ENCODE measurements at regions not wholly inside any gene's neighbourhood (a gene's known extent, or its start where the extent isn't known, plus 50 kb on each side); places are given as distances from the start of the nearest gene placed in this dataset.
A peak's percentile ranks its signal among the peaks of the same experiment; 100 is the strongest.

GRCh38 chr6:126721581-126722160, 381.8 kb downstream of the CENPW start:
- TF ChIP-seq ZFX (IDR thresholded peaks at IDR 0.05): no peak
- no peak for TF ChIP-seq SRF (IDR thresholded peaks at IDR 0.05; ENCODE audit: low read depth)
- TF ChIP-seq FOSL1 (IDR thresholded peaks at IDR 0.05; ENCODE audit: low read depth): peak; percentile 72
- TF ChIP-seq JUND (IDR thresholded peaks at IDR 0.05): peak; percentile 66
- TF ChIP-seq CBX3 (IDR thresholded peaks at IDR 0.05; ENCODE audit: low read depth): peak; percentile 47; the same call in 1 of the 2 replicates
- TF ChIP-seq, protein P1, sequence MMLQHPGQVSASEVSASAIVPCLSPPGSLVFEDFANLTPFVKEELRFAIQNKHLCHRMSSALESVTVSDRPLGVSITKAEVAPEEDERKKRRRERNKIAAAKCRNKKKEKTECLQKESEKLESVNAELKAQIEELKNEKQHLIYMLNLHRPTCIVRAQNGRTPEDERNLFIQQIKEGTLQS (IDR thresholded peaks at IDR 0.05): 0 out of 2 replicates have a peak, but pooled peaks have one; percentile 30
- peak; percentile 73 for TF ChIP-seq CEBPB (IDR thresholded peaks at IDR 0.05; ENCODE audit: low read depth)
- TF ChIP-seq SP1 (IDR thresholded peaks at IDR 0.05; ENCODE audit: low read depth): peak; percentile 65
- Histone ChIP-seq H3K4me2 (ENCODE audit: low read length) (peak overlapping the region; percentile 37), H3K9me2 (ENCODE audit: insufficient read depth) (no peaks in the 10 kb centered on the region), H4K20me1 (ENCODE audit: insufficient read depth) (no peaks in the 10 kb centered on the region), H3K9me3 (ENCODE audit: control insufficient read depth in 1 of 2, insufficient read depth in 1 of 2, low read depth in 1 of 2, low read length in 2 of 2) (no peaks in the 10 kb centered on the region), H3K4me3 (replicated peaks in 1 of 2; ENCODE audit: low read depth in 1 of 2, low read length in 2 of 2) (no peak overlapping the region), H3K79me2 (ENCODE audit: insufficient read depth, low read length) (no peaks in the 10 kb centered on the region), H3K9ac (ENCODE audit: low read length) (no peak overlapping the region), H3K27me3 (ENCODE audit: insufficient read depth, low read length) (no peaks in the 10 kb centered on the region), H3K36me3 (ENCODE audit: control insufficient read depth in 1 of 2, insufficient read depth in 2 of 2, low read length in 2 of 2) (no peaks in the 10 kb centered on the region), H3K4me1 (ENCODE audit: control insufficient read depth in 1 of 2, insufficient read depth in 2 of 2, low read length in 2 of 2) (peaks cover 5 to 25% of the 10 kb centered on the region in 2 experiments), H2AFZ (ENCODE audit: low read depth, low read length, poor library complexity, severe bottlenecking) (peak overlapping the region; percentile 20), H3K27ac (ENCODE audit: low read depth, low read length) (no peak overlapping the region)
- DNase-seq (ENCODE audit: low read depth, low spot score) (peak; percentile 49), ATAC-seq (0 out of 2 replicates have a peak, but pooled peaks have one; percentile 38)
- CTCF ChIA-PET: no interaction called here
- RAD21 ChIA-PET (ENCODE audit: low non-redundant PET in 1 of 2, low total read pairs in 2 of 2, uncharacterized antibody in 2 of 2, unreplicated experiment in 2 of 2): no interaction called here
- POLR2A ChIA-PET: no interaction called here
- intact Hi-C loops (cut with micrococcal nuclease): no loop called here
- no TSS peak for BruUV-seq (replicated peaks)

DNA sequence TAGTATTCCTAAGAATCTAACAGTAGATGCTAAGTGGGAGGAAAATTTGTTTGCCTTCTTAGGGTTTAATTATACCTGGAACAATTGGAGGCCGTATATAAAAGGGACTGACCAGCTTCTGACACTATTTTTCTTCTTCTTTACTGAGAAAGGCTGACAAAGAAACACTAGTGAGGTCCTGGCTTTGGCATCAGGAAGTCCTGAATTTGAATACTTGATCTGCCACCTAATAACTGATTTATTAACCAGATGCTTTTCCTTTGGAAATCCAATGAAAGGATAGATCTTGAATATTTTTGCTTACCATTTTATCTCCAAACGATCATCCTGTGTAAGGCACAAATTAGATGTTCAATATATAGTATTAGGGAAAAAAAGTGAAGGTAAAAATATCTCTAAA, 382.5 kb downstream of the CENPW start:
- Histone ChIP-seq H4K20me1 (ENCODE audit: insufficient read depth) (no peaks in the 10 kb centered on the region), H3K4me1 (ENCODE audit: control insufficient read depth in 1 of 2, insufficient read depth in 2 of 2, low read length in 2 of 2) (peaks cover 0 to 18% of the 10 kb centered on the region in 2 experiments; a peak in 2 of 4 replicates), H3K4me2 (ENCODE audit: low read length) (peak overlapping the region; percentile 37; the same call in 1 of the 2 replicates), H3K9me2 (ENCODE audit: insufficient read depth) (no peaks in the 10 kb centered on the region), H3K36me3 (ENCODE audit: control insufficient read depth in 1 of 2, insufficient read depth in 2 of 2, low read length in 2 of 2) (no peaks in the 10 kb centered on the region), H3K9ac (ENCODE audit: low read length) (no peak overlapping the region), H3K9me3 (ENCODE audit: control insufficient read depth in 1 of 2, insufficient read depth in 1 of 2, low read depth in 1 of 2, low read length in 2 of 2) (no peaks in the 10 kb centered on the region), H2AFZ (ENCODE audit: low read depth, low read length, poor library complexity, severe bottlenecking) (peak overlapping the region; percentile 9), H3K4me3 (replicated peaks in 1 of 2; ENCODE audit: low read depth in 1 of 2, low read length in 2 of 2) (no peak overlapping the region), H3K27ac (ENCODE audit: low read depth, low read length) (no peak overlapping the region), H3K79me2 (ENCODE audit: insufficient read depth, low read length) (no peaks in the 10 kb centered on the region), H3K27me3 (ENCODE audit: insufficient read depth, low read length) (no peaks in the 10 kb centered on the region)
- ChIA-PET CTCF (no interaction called here), RAD21 (ENCODE audit: low non-redundant PET in 1 of 2, low total read pairs in 2 of 2, uncharacterized antibody in 2 of 2, unreplicated experiment in 2 of 2) (no interaction called here), POLR2A (no interaction called here)
- TF ChIP-seq RAD21 (IDR thresholded peaks at IDR 0.05; ENCODE audit: low read depth) (no peak), SP1 (IDR thresholded peaks at IDR 0.05; ENCODE audit: low read depth) (no peak), TCF7L2 (IDR thresholded peaks at IDR 0.05; ENCODE audit: borderline replicate concordance, extremely low read depth, insufficient read depth, insufficient read length) (no peak), ZFX (IDR thresholded peaks at IDR 0.05) (no peak), SIN3A (IDR thresholded peaks at IDR 0.05; ENCODE audit: low read depth) (no peak)
- TF ChIP-seq, protein P1 (IDR thresholded peaks at IDR 0.05): no peak
- TF ChIP-seq, protein P2, sequence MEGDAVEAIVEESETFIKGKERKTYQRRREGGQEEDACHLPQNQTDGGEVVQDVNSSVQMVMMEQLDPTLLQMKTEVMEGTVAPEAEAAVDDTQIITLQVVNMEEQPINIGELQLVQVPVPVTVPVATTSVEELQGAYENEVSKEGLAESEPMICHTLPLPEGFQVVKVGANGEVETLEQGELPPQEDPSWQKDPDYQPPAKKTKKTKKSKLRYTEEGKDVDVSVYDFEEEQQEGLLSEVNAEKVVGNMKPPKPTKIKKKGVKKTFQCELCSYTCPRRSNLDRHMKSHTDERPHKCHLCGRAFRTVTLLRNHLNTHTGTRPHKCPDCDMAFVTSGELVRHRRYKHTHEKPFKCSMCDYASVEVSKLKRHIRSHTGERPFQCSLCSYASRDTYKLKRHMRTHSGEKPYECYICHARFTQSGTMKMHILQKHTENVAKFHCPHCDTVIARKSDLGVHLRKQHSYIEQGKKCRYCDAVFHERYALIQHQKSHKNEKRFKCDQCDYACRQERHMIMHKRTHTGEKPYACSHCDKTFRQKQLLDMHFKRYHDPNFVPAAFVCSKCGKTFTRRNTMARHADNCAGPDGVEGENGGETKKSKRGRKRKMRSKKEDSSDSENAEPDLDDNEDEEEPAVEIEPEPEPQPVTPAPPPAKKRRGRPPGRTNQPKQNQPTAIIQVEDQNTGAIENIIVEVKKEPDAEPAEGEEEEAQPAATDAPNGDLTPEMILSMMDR (IDR thresholded peaks at IDR 0.05 in 2 of 3, conservative IDR thresholded peaks at IDR 0.05 in 1 of 3; ENCODE audit: borderline replicate concordance in 1 of 3, insufficient read depth in 1 of 3, low read depth in 2 of 3, low read length in 2 of 3): no peak
- DNase-seq (ENCODE audit: low read depth, low spot score) (no peak), ATAC-seq (no peak)
- intact Hi-C loops (cut with micrococcal nuclease): no loop called here
- no TSS peak for BruUV-seq (replicated peaks)
